ENCODE measurements at regions not wholly inside any gene's neighbourhood (a gene's known extent, or its start where the extent isn't known, plus 50 kb on each side); places are given as distances from the start of the nearest gene placed in this dataset.
"Not testable (repeated sequence)": the region's sequence is repeated elsewhere in the genome, so short reads cannot be mapped to it uniquely, and the experiment has no call there.

- no peak overlapping the region for H3K4me2 ChIP-seq
- H3K79me2 ChIP-seq (ENCODE audit: low read depth): no peaks in the 10 kb centered on the region
- BruUV-seq (replicated peaks): no TSS peak
- ChIA-PET CTCF (no interaction called here), POLR2A (ENCODE audit: unreplicated experiment) (no interaction called here)
- H4K20me1 ChIP-seq (ENCODE audit: insufficient read depth): no peaks in the 10 kb centered on the region
- DNase-seq: no peak
- no peak for TF ChIP-seq EZH2 (IDR thresholded peaks at IDR 0.05; ENCODE audit: low read depth)
- no peak for TF ChIP-seq CTCF (conservative IDR thresholded peaks at IDR 0.05)
- no peak overlapping the region for H3K27ac ChIP-seq
- H3K36me3 ChIP-seq (ENCODE audit: low read depth): no peaks in the 10 kb centered on the region
- intact Hi-C loops (cut with micrococcal nuclease; ENCODE audit: unreplicated experiment): no loop called here
- H3F3A ChIP-seq (ENCODE audit: insufficient read depth, low read depth): peaks cover 19% of the 10 kb centered on the region
- H3K9me2 ChIP-seq (ENCODE audit: insufficient read depth): no peaks in the 10 kb centered on the region
- no peaks in the 10 kb centered on the region for H3K9me3 ChIP-seq (ENCODE audit: insufficient read depth, low read depth)
- no peaks in the 10 kb centered on the region for H3K27me3 ChIP-seq (ENCODE audit: insufficient read depth, low read depth)
- no peak overlapping the region for H3K4me3 ChIP-seq
- peaks cover 14% of the 10 kb centered on the region for H3K4me1 ChIP-seq (replicated peaks; ENCODE audit: insufficient read depth)
- H2AFZ ChIP-seq: no peak overlapping the region
Measured at GRCh38 chr20:19875376-19876221, 117.5 kb downstream of the RIN2 start.

GRCh38 chr20:19876828-19877460 is 118.9 kb downstream of the RIN2 start:
- Histone ChIP-seq H3K9me2 (ENCODE audit: insufficient read depth) (no peaks in the 10 kb centered on the region), H3K4me1 (replicated peaks; ENCODE audit: insufficient read depth) (peaks cover 27% of the 10 kb centered on the region), H3K79me2 (ENCODE audit: low read depth) (no peaks in the 10 kb centered on the region), H3F3A (ENCODE audit: insufficient read depth, low read depth) (peaks cover 32% of the 10 kb centered on the region), H3K27me3 (ENCODE audit: insufficient read depth, low read depth) (no peaks in the 10 kb centered on the region), H3K36me3 (ENCODE audit: low read depth) (no peaks in the 10 kb centered on the region), H3K4me2 (no peak overlapping the region), H3K4me3 (no peak overlapping the region), H3K27ac (no peak overlapping the region), H2AFZ (no peak overlapping the region), H4K20me1 (ENCODE audit: insufficient read depth) (no peaks in the 10 kb centered on the region), H3K9me3 (ENCODE audit: insufficient read depth, low read depth) (no peaks in the 10 kb centered on the region)
- CTCF ChIA-PET: no interaction called here
- no peak for DNase-seq
- intact Hi-C loops (cut with micrococcal nuclease; ENCODE audit: unreplicated experiment): no loop called here
- no peak for TF ChIP-seq CTCF (conservative IDR thresholded peaks at IDR 0.05)
- no peak for TF ChIP-seq EZH2 (IDR thresholded peaks at IDR 0.05; ENCODE audit: low read depth)
- no TSS peak for BruUV-seq (replicated peaks)
- POLR2A ChIA-PET (ENCODE audit: unreplicated experiment): no interaction called here

- H4K20me1 ChIP-seq (ENCODE audit: insufficient read depth); H3K27me3 ChIP-seq (ENCODE audit: insufficient read depth, low read depth); H3K36me3 ChIP-seq (ENCODE audit: low read depth); H3K9me3 ChIP-seq (ENCODE audit: insufficient read depth, low read depth); H3K9me2 ChIP-seq (ENCODE audit: insufficient read depth); BruUV-seq (replicated peaks); CTCF ChIA-PET; H2AFZ ChIP-seq; H3K79me2 ChIP-seq (ENCODE audit: low read depth); DNase-seq: not testable (repeated sequence)
- H3K4me2 ChIP-seq: peak overlapping the region; percentile 73
- H3F3A ChIP-seq (ENCODE audit: insufficient read depth, low read depth): peaks cover 47% of the 10 kb centered on the region
- intact Hi-C loops (cut with micrococcal nuclease; ENCODE audit: unreplicated experiment): loop anchor here (1.0 kb wide), 2 partner anchors 94 to 113 kb away; no protein-coding TSS in a partner anchor
- H3K4me3 ChIP-seq: peak overlapping the region; percentile 38; the same call in 1 of the 2 replicates
- peak overlapping the region; percentile 96 for H3K27ac ChIP-seq
- peaks cover 54% of the 10 kb centered on the region for H3K4me1 ChIP-seq (replicated peaks; ENCODE audit: insufficient read depth)
- POLR2A ChIA-PET (ENCODE audit: unreplicated experiment): interaction anchor here (0.6 to 1.2 kb wide), 4 partner anchors 13 to 113 kb away, joined by 3 to 8 read pairs (median 4); no protein-coding TSS in a partner anchor
Measured at GRCh38 chr20:19879874-19880255, 121.8 kb downstream of the RIN2 start.
